ENCODE measurements at regions not wholly inside any gene's neighbourhood (a gene's known extent, or its start where the extent isn't known, plus 50 kb on each side); places are given as distances from the start of the nearest gene placed in this dataset.

DNA sequence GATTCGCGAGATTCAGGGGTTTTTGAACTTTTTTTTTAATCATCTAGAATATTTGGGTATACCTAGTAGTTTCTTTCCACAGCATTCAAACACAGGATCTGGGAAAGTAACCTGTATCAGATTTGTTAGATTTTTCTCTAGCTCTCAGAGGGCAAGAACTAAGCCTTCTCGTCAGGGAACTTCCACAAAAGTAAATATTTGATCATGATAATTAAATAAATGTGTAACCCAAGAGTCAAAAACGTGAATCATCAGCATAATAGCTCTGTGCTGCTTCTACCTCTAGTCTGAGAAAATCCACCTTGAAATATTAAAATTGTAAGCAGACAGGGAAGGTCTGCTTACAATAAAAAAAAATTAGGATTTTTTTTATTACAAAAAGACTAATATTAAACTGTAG is 225.7 kb upstream of the SPOPL start:
- no peak for TF ChIP-seq CTCF (IDR thresholded peaks at IDR 0.05)
- no peak for TF ChIP-seq POLR2AphosphoS5 (IDR thresholded peaks at IDR 0.05)
- TF ChIP-seq POLR2A (IDR thresholded peaks at IDR 0.05): no peak
